ENCODE measurements at regions not wholly inside any gene's neighbourhood (a gene's known extent, or its start where the extent isn't known, plus 50 kb on each side); places are given as distances from the start of the nearest gene placed in this dataset.

DNA sequence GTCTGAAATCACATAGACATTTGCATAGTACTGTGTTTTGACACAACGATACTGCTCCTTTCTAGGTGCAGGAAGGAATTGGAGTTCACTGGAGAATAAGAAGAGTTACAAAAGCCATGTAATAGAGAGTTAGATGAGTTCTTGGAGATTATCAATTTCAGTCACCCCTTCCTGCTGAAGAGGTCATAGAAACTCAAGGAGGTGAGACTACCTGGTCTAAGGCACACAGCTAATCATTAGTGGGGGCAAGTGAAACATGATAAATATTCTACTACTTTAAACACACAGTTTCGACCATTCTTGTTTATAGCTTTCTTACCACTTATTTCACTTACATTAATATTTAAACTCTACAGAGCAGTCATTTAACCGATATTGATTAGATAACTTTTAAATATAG lies 286.9 kb upstream of the NXPH2 start (continued):
- no peak for TF ChIP-seq CSDE1 (IDR thresholded peaks at IDR 0.05)

DNA sequence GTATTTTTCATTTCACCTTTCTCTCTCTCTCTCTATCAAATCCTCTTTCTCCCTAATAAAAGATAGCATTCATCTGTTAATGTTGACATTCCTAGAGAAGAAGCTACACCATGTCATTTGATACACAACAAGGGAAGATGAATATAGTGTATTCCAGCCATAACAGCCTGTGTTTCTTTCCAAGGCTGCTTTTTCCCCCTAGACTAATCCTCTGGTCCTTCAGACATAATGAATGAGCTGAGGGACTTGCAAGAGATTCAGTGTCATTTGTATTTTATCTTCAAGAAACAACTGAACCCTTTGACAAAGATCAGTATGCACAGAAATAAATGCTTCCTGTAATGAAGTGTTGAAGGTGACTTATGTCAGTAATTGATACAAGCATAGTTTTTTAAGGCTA lies 284.0 kb upstream of the NXPH2 start:
- Histone ChIP-seq H3K79me2 (ENCODE audit: control insufficient read depth, insufficient read depth, low read length) (no peaks in the 10 kb centered on the region), H3K4me3 (no peak overlapping the region), H3K4me2 (ENCODE audit: insufficient read depth, low read length) (no peak overlapping the region), H3K27ac (ENCODE audit: extremely low read depth, low read depth, low read length) (no peak overlapping the region), H3K9me1 (ENCODE audit: control insufficient read depth, insufficient read depth, low read length) (no peaks in the 10 kb centered on the region), H2AFZ (ENCODE audit: low read depth, low read length) (no peak overlapping the region), H3K36me3 (ENCODE audit: control insufficient read depth, insufficient read depth, low read length) (no peaks in the 10 kb centered on the region), H3K9ac (ENCODE audit: insufficient read depth in 1 of 2, low read depth in 2 of 2, low read length in 2 of 2) (no peak overlapping the region), H3K9me3 (replicated peaks; ENCODE audit: control insufficient read depth, insufficient read depth, low read depth, low read length) (no peaks in the 10 kb centered on the region), H4K20me1 (replicated peaks; ENCODE audit: control insufficient read depth, insufficient read depth, low read length) (no peaks in the 10 kb centered on the region), H3K27me3 (ENCODE audit: control insufficient read depth in 2 of 2, insufficient read depth in 2 of 2, low read length in 2 of 2) (no peaks in the 10 kb centered on the region), H3K4me1 (replicated peaks in 1 of 2; ENCODE audit: control insufficient read depth in 2 of 2, insufficient read depth in 2 of 2, low read length in 2 of 2) (no peaks in the 10 kb centered on the region)
- FAIRE-seq (no peak), DNase-seq (ENCODE audit: extremely low read depth in 1 of 4, low spot score in 3 of 4) (no peak), ATAC-seq (no peak)
- in situ Hi-C loops (cut with MboI): no loop called here
- TF ChIP-seq HNRNPLL (IDR thresholded peaks at IDR 0.05; ENCODE audit: low read depth, low read length, poor library complexity, severe bottlenecking): no peak
- TF ChIP-seq, protein P1, sequence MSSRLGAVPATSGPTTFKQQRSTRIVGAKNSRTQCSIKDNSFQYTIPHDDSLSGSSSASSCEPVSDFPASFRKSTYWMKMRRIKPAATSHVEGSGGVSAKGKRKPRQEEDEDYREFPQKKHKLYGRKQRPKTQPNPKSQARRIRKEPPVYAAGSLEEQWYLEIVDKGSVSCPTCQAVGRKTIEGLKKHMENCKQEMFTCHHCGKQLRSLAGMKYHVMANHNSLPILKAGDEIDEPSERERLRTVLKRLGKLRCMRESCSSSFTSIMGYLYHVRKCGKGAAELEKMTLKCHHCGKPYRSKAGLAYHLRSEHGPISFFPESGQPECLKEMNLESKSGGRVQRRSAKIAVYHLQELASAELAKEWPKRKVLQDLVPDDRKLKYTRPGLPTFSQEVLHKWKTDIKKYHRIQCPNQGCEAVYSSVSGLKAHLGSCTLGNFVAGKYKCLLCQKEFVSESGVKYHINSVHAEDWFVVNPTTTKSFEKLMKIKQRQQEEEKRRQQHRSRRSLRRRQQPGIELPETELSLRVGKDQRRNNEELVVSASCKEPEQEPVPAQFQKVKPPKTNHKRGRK (tag; IDR thresholded peaks at IDR 0.05): no peak
- TF ChIP-seq, protein P2, sequence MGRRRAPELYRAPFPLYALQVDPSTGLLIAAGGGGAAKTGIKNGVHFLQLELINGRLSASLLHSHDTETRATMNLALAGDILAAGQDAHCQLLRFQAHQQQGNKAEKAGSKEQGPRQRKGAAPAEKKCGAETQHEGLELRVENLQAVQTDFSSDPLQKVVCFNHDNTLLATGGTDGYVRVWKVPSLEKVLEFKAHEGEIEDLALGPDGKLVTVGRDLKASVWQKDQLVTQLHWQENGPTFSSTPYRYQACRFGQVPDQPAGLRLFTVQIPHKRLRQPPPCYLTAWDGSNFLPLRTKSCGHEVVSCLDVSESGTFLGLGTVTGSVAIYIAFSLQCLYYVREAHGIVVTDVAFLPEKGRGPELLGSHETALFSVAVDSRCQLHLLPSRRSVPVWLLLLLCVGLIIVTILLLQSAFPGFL (CRISPR knock-in tag; IDR thresholded peaks at IDR 0.05): no peak
- no peak for TF ChIP-seq HEY1 (CRISPR knock-in tag; IDR thresholded peaks at IDR 0.05; ENCODE audit: borderline replicate concordance)
- TF ChIP-seq KLF1 (tag; IDR thresholded peaks at IDR 0.05): no peak
- no peak for TF ChIP-seq FUS (optimal IDR thresholded peaks at IDR 0.05; ENCODE audit: low read depth, low read length)
- no peak for TF ChIP-seq STAG1 (CRISPR knock-in tag; IDR thresholded peaks at IDR 0.05; ENCODE audit: borderline replicate concordance)
- CTCF ChIA-PET (ENCODE audit: low intra/inter-chr PET ratio): no interaction called here
- intact Hi-C loops (cut with micrococcal nuclease): no loop called here
- POLR2A ChIA-PET: no interaction called here
- no TSS peak for BruUV-seq (replicated peaks)
